PC-3 (cell line): ENCODE measurements at regions not wholly inside any gene's neighbourhood (a gene's known extent, or its start where the extent isn't known, plus 50 kb on each side); places are given as distances from the start of the nearest gene placed in this dataset.

Experiments
- ATAC-seq: fragments of 200-7000 bp; cut with Tn5 transposase; 2 replicates; pipeline ENCODE4 v1.9.1; 2020; ENCODE audit warnings: mild to moderate bottlenecking, moderate library complexity
- BruUV-seq: library from RNA; stranded (reverse); fragments of 400-500 nt; replicated peaks from 2 replicates; lab custom pipeline; 2021; lab: Mats Ljungman, UMichigan
- CTCF ChIA-PET: fragments of 300-600 bp; sonication (Branson Sonifier 250); formaldehyde crosslinking; loops from one replicate; lab custom pipeline; 2022; ENCODE audit warnings: antibody characterized with exemption; lab: Charles Lee
- POLR2A ChIA-PET: fragments of 300-600 bp; sonication (Branson Sonifier 250); formaldehyde crosslinking; loops from one replicate; lab custom pipeline; 2022; ENCODE audit warnings: antibody characterized with exemption; ENCODE audit not compliant: unreplicated experiment; lab: Charles Lee
- DNase-seq: peaks from one replicate; pipeline ENCODE4 v3.0.0-alpha.2; 2015
- H2AFZ ChIP-seq: fragments of 300-600 bp; sonication (generic); 2 replicates; pipeline ENCODE4 v1.6.0; 2016; ENCODE audit warnings: antibody characterized with exemption, low read length
- H3F3A ChIP-seq: fragments of 300-600 bp; sonication (generic); one replicate; pipeline ENCODE4 v1.6.0; 2017; ENCODE audit warnings: antibody characterized with exemption, low read length, control low read depth, mild to moderate bottlenecking; ENCODE audit not compliant: unreplicated experiment
- H3K27ac ChIP-seq: fragments of 300-600 bp; sonication (generic); 2 replicates; pipeline ENCODE4 v1.5.1; 2016; ENCODE audit warnings: mild to moderate bottlenecking, low read length
- H3K27me3 ChIP-seq: fragments of 300-600 bp; sonication (generic); 2 replicates; pipeline ENCODE4 v1.6.1; 2016; ENCODE audit warnings: low read length, mixed read lengths
- H3K36me3 ChIP-seq: fragments of 300-600 bp; sonication (generic); 2 replicates; pipeline ENCODE4 v1.6.1; 2016; ENCODE audit warnings: low read depth, mixed run types, low read length, mixed read lengths
- H3K4me1 ChIP-seq: fragments of 300-600 bp; sonication (generic); 2 replicates; pipeline ENCODE4 v1.5.1; 2016; ENCODE audit warnings: low read length; ENCODE audit not compliant: insufficient read depth
- H3K4me2 ChIP-seq: fragments of 300-600 bp; sonication (generic); 2 replicates; pipeline ENCODE4 v1.6.0; 2016; ENCODE audit warnings: low read length
- H3K4me3 ChIP-seq: fragments of 300-600 bp; sonication (generic); 2 replicates; pipeline ENCODE4 v1.5.1; 2016; ENCODE audit warnings: mild to moderate bottlenecking, low read length, mixed read lengths
- H3K79me2 ChIP-seq: fragments of 300-600 bp; sonication (generic); 2 replicates; pipeline ENCODE4 v1.6.1; 2017; ENCODE audit warnings: low read length, mixed read lengths
- H3K9ac ChIP-seq: fragments of 300-600 bp; sonication (generic); 2 replicates; pipeline ENCODE4 v1.6.0; 2016; ENCODE audit warnings: mild to moderate bottlenecking, low read length
- H3K9me2 ChIP-seq: fragments of 300-600 bp; sonication (generic); replicated peaks from 2 replicates; pipeline ENCODE4 v1.6.1; 2016; ENCODE audit warnings: mixed run types, low read length, mixed read lengths
- H3K9me3 ChIP-seq: fragments of 300-600 bp; sonication (generic); 2 replicates; pipeline ENCODE4 v1.6.1; 2016; ENCODE audit warnings: low read length, mixed read lengths
- H4K20me1 ChIP-seq: fragments of 300-600 bp; sonication (generic); 2 replicates; pipeline ENCODE4 v1.6.1; 2016; ENCODE audit warnings: low read length, mixed read lengths
- CTCF ChIP-seq: fragments of 300-600 bp; sonication (generic); conservative IDR thresholded peaks from 2 replicates; pipeline ENCODE4 v1.5.1; 2017; ENCODE audit warnings: antibody characterized with exemption, low read depth, mild to moderate bottlenecking, low read length
- EZH2 ChIP-seq: fragments of 300-600 bp; sonication (generic); IDR thresholded peaks from one replicate; pipeline ENCODE4 v1.6.1; 2017; ENCODE audit warnings: antibody characterized with exemption, mild to moderate bottlenecking, low read length; ENCODE audit not compliant: unreplicated experiment
- EZH2phosphoT487 ChIP-seq: fragments of 300-600 bp; sonication (generic); IDR thresholded peaks from 2 replicates; pipeline ENCODE4 v1.6.1; 2018; ENCODE audit warnings: mild to moderate bottlenecking, antibody characterized with exemption, low read length, borderline replicate concordance
- intact Hi-C: fragments of 100-400 bp; cut with micrococcal nuclease; formaldehyde crosslinking; loops from 2 replicates; pipeline ENCODE4 v1.9.0; 2023

GRCh38 chr1:209304166-209304565 is 279.3 kb upstream of the CAMK1G start:
- H3K9me2 ChIP-seq = 0 out of 2 replicates have a peak, but pooled peaks cover 5% of the 10 kb centered on the region
- intact Hi-C loops = no loop called here
- no peak overlapping the region for H3K4me2 ChIP-seq
- no peaks in the 10 kb centered on the region for H4K20me1 ChIP-seq
- no peaks in the 10 kb centered on the region for H3K36me3 ChIP-seq
- DNase-seq (no peak), ATAC-seq (no peak)
- peaks cover 15% of the 10 kb centered on the region for H3K4me1 ChIP-seq
- no peak overlapping the region for H3K27ac ChIP-seq
- POLR2A ChIA-PET = no interaction called here
- H3K9ac ChIP-seq = no peak overlapping the region
- CTCF ChIA-PET = no interaction called here
- no peak for TF ChIP-seq CTCF
- no peak for TF ChIP-seq EZH2phosphoT487
- no peak for TF ChIP-seq EZH2
- no peak overlapping the region for H3K4me3 ChIP-seq
- no peak overlapping the region for H2AFZ ChIP-seq
- H3K9me3 ChIP-seq = no peaks in the 10 kb centered on the region
- H3K27me3 ChIP-seq = no peaks in the 10 kb centered on the region
- H3K79me2 ChIP-seq = no peaks in the 10 kb centered on the region
- H3F3A ChIP-seq = no peaks in the 10 kb centered on the region
- no TSS peak for BruUV-seq

GRCh38 chr1:209305221-209305954 is 278.1 kb upstream of the CAMK1G start:
- Histone ChIP-seq H2AFZ (no peak overlapping the region), H3K9me3 (no peaks in the 10 kb centered on the region), H3F3A (no peaks in the 10 kb centered on the region), H3K4me1 (peaks cover 12% of the 10 kb centered on the region), H3K9me2 (no peaks in the 10 kb centered on the region), H3K4me2 (no peak overlapping the region), H3K9ac (no peak overlapping the region), H3K36me3 (no peaks in the 10 kb centered on the region), H3K4me3 (no peak overlapping the region), H4K20me1 (no peaks in the 10 kb centered on the region), H3K27me3 (no peaks in the 10 kb centered on the region), H3K27ac (no peak overlapping the region), H3K79me2 (no peaks in the 10 kb centered on the region)
- no TSS peak for BruUV-seq
- CTCF ChIA-PET = interaction anchor here (0.6 kb wide), 1 partner anchor 273 kb away, joined by 3 read pairs; no protein-coding TSS in a partner anchor
- DNase-seq (no peak), ATAC-seq (no peak)
- POLR2A ChIA-PET = interaction anchor here (0.6 kb wide), 1 partner anchor 518 kb away, joined by 3 read pairs; no protein-coding TSS in a partner anchor
- no peak for TF ChIP-seq EZH2
- no peak for TF ChIP-seq EZH2phosphoT487
- no peak for TF ChIP-seq CTCF
- intact Hi-C loops = no loop called here

DNA sequence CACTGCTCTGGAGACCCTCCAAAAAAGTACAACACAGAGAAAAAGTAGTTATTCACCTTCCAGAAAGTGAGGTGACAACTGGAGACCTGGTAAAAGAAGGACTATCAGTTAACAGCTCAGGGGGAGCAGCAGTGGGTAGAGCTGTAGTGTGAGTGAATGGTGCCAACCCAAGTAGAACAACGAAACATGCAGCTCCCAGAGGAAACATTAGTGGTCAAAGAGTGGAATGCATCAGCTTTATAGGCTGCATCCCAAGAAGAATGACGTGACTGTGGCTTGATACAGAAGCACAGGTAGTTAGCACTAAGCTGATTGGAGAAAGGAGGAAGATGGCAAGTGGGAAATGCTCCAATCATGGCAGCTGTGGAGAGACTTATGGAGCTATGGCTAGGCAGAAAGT is 275.7 kb upstream of the CAMK1G start:
- Histone ChIP-seq H3K79me2 (no peaks in the 10 kb centered on the region), H3K9me2 (0 out of 2 replicates have a peak, but pooled peaks cover 2% of the 10 kb centered on the region), H3K27ac (no peak overlapping the region), H3K4me1 (peaks cover 10% of the 10 kb centered on the region), H3K9me3 (no peaks in the 10 kb centered on the region), H3K4me3 (no peak overlapping the region), H3K4me2 (no peak overlapping the region), H3K9ac (no peak overlapping the region), H3K36me3 (no peaks in the 10 kb centered on the region), H2AFZ (no peak overlapping the region), H4K20me1 (no peaks in the 10 kb centered on the region), H3K27me3 (no peaks in the 10 kb centered on the region), H3F3A (no peaks in the 10 kb centered on the region)
- no peak for TF ChIP-seq CTCF
- TF ChIP-seq EZH2phosphoT487 = no peak
- BruUV-seq = no TSS peak
- ChIA-PET CTCF (no interaction called here), POLR2A (interaction anchor here (0.6 kb wide), 1 partner anchor 9 kb away, joined by 3 read pairs; no protein-coding TSS in a partner anchor)
- ATAC-seq (no peak), DNase-seq (no peak)
- intact Hi-C loops = no loop called here
